Osteoblast (primary cell): ENCODE measurements at regions not wholly inside any gene's neighbourhood (a gene's known extent, or its start where the extent isn't known, plus 50 kb on each side); places are given as distances from the start of the nearest gene placed in this dataset.

Experiments used
- DNase-seq: peaks from one replicate; pipeline ENCODE4 v3.0.0; 2011; ENCODE audit warnings: low spot score, mixed read lengths; ENCODE audit not compliant: insufficient read length; ENCODE audit errors: missing footprints
- H2AFZ ChIP-seq: 2 replicates; pipeline ENCODE4 v1.6.0; 2011; ENCODE audit warnings: mild to moderate bottlenecking, low read length
- H3K27ac ChIP-seq: 2 replicates; pipeline ENCODE4 v1.5.1; 2011; ENCODE audit warnings: mild to moderate bottlenecking, low read depth, low read length, moderate library complexity
- H3K27me3 ChIP-seq: 2 replicates; pipeline ENCODE4 v1.6.0; 2012; ENCODE audit warnings: mild to moderate bottlenecking, control low read depth, inconsistent platforms, low read length, moderate library complexity; ENCODE audit not compliant: insufficient read depth
- H3K36me3 ChIP-seq: 2 replicates; pipeline ENCODE4 v1.5.1; 2011; ENCODE audit warnings: mild to moderate bottlenecking, low read length, control low read depth, moderate library complexity; ENCODE audit not compliant: insufficient read depth
- H3K4me1 ChIP-seq: 2 replicates; pipeline ENCODE4 v1.5.1; 2011; ENCODE audit warnings: mild to moderate bottlenecking, low read length, control low read depth, moderate library complexity; ENCODE audit not compliant: insufficient read depth
- H3K4me2 ChIP-seq: 2 replicates; pipeline ENCODE4 v1.6.0; 2011; ENCODE audit warnings: mild to moderate bottlenecking, low read length; ENCODE audit not compliant: insufficient read depth
- H3K4me3 ChIP-seq: fragments of 200-600 bp; sonication (generic); 3 replicates; pipeline ENCODE4 v1.5.1; 2012; ENCODE audit warnings: mild to moderate bottlenecking, low read length, inconsistent platforms; ENCODE audit not compliant: insufficient read depth
- H3K79me2 ChIP-seq: 2 replicates; pipeline ENCODE4 v1.6.0; 2012; ENCODE audit warnings: mild to moderate bottlenecking, low read length, control low read depth, inconsistent platforms; ENCODE audit not compliant: insufficient read depth
- H3K9me3 ChIP-seq: 2 replicates; pipeline ENCODE4 v1.5.1; 2011; ENCODE audit warnings: low read depth, low read length, control low read depth
- H4K20me1 ChIP-seq: 2 replicates; pipeline ENCODE4 v1.6.0; 2012; ENCODE audit warnings: mild to moderate bottlenecking, low read length, control low read depth; ENCODE audit not compliant: insufficient read depth
- CTCF ChIP-seq: IDR thresholded peaks from 2 replicates; pipeline ENCODE4 v1.5.1; 2011; ENCODE audit warnings: mild to moderate bottlenecking, low read depth, low read length, moderate library complexity; ENCODE audit errors: extremely low read depth

- no peaks in the 10 kb centered on the region for H3K36me3 ChIP-seq
- H3K4me1 ChIP-seq, result no peaks in the 10 kb centered on the region
- H3K27ac ChIP-seq, result no peak overlapping the region
- H3K4me3 ChIP-seq, result no peak overlapping the region
- no peaks in the 10 kb centered on the region for H4K20me1 ChIP-seq
- no peak overlapping the region for H3K4me2 ChIP-seq
- H2AFZ ChIP-seq, result no peak overlapping the region
- H3K79me2 ChIP-seq, result no peaks in the 10 kb centered on the region
- TF ChIP-seq CTCF, result no peak
- H3K27me3 ChIP-seq, result no peaks in the 10 kb centered on the region
- H3K9me3 ChIP-seq, result no peaks in the 10 kb centered on the region
- no peak for DNase-seq
These were observed 105.2 kb upstream of the IMMP2L start for GRCh38 chr7:111667488-111667887.

- H3K36me3 ChIP-seq, result no peaks in the 10 kb centered on the region
- H3K4me1 ChIP-seq, result no peaks in the 10 kb centered on the region
- no peaks in the 10 kb centered on the region for H4K20me1 ChIP-seq
- no peak for TF ChIP-seq CTCF
- H3K4me3 ChIP-seq, result no peak overlapping the region
- H3K27ac ChIP-seq, result no peak overlapping the region
- H3K4me2 ChIP-seq, result no peak overlapping the region
- no peaks in the 10 kb centered on the region for H3K79me2 ChIP-seq
- no peaks in the 10 kb centered on the region for H3K9me3 ChIP-seq
- no peak overlapping the region for H2AFZ ChIP-seq
- no peak for DNase-seq
- H3K27me3 ChIP-seq, result no peaks in the 10 kb centered on the region
These were observed 104.0 kb upstream of the IMMP2L start for GRCh38 chr7:111666260-111666659.

GRCh38 chr7:111663771-111664170 is 101.5 kb upstream of the IMMP2L start:
- TF ChIP-seq CTCF, result no peak
- H3K27me3 ChIP-seq, result no peaks in the 10 kb centered on the region

GRCh38 chr7:111662386-111662785 is 100.1 kb upstream of the IMMP2L start:
- Histone ChIP-seq H4K20me1 (no peaks in the 10 kb centered on the region), H3K79me2 (no peaks in the 10 kb centered on the region), H3K9me3 (no peaks in the 10 kb centered on the region), H2AFZ (no peak overlapping the region), H3K4me1 (no peaks in the 10 kb centered on the region), H3K4me3 (no peak overlapping the region), H3K36me3 (no peaks in the 10 kb centered on the region), H3K27ac (no peak overlapping the region), H3K4me2 (no peak overlapping the region), H3K27me3 (no peaks in the 10 kb centered on the region)
- DNase-seq, result no peak
- TF ChIP-seq CTCF, result no peak

More at GRCh38 chr7:111663771-111664170, 101.5 kb upstream of the IMMP2L start:
- H3K27ac ChIP-seq, result no peak overlapping the region
- H3K79me2 ChIP-seq, result no peaks in the 10 kb centered on the region
- H3K9me3 ChIP-seq, result no peaks in the 10 kb centered on the region
- H3K36me3 ChIP-seq, result no peaks in the 10 kb centered on the region
- no peak overlapping the region for H3K4me3 ChIP-seq
- no peak overlapping the region for H3K4me2 ChIP-seq
- no peaks in the 10 kb centered on the region for H4K20me1 ChIP-seq
- no peak for DNase-seq
- no peaks in the 10 kb centered on the region for H3K4me1 ChIP-seq
- no peak overlapping the region for H2AFZ ChIP-seq
